ENCODE measurements at regions not wholly inside any gene's neighbourhood (a gene's known extent, or its start where the extent isn't known, plus 50 kb on each side); places are given as distances from the start of the nearest gene placed in this dataset.

DNA sequence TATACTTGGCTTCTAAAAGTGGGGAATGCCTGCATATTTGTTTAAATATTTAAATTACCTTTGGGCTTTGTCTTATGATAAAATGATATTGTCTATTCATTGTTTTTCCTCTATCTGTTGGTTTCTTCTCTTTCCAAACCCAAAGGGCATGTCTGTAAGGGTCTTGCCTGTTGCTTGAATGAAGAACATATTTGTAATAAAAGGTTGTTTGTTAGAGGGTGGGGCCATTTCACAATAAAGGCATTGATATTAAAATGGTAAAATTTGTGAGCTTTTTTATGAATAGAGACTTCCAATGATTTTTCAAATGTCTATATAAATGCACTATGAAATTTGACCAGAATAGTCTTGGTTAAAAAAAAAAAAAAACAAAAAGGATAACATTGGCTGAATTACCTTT is 105.2 kb downstream of the DKK1 start:
- no peak for TF ChIP-seq GATA2 (IDR thresholded peaks at IDR 0.05; ENCODE audit: low read depth, low read length)
- no peak for TF ChIP-seq GATA3 (IDR thresholded peaks at IDR 0.05; ENCODE audit: low read depth, low read length)
